ENCODE measurements at regions not wholly inside any gene's neighbourhood (a gene's known extent, or its start where the extent isn't known, plus 50 kb on each side); places are given as distances from the start of the nearest gene placed in this dataset.

- intact Hi-C loops (cut with micrococcal nuclease) = no loop called here
Measured at GRCh38 chr7:47045207-47046051, 536.5 kb downstream of the TNS3 start.

GRCh38 chr7:47044625-47045024, 537.3 kb downstream of the TNS3 start:
- intact Hi-C loops (cut with micrococcal nuclease) = no loop called here

- intact Hi-C loops (cut with micrococcal nuclease) = no loop called here
Measured at GRCh38 chr7:47043304-47043703, 538.6 kb downstream of the TNS3 start.

- intact Hi-C loops (cut with micrococcal nuclease) = no loop called here
Measured at GRCh38 chr7:47042669-47043068, 539.2 kb downstream of the TNS3 start.

GRCh38 chr7:47040795-47041347, 541.0 kb downstream of the TNS3 start:
- intact Hi-C loops (cut with micrococcal nuclease) = no loop called here

GRCh38 chr7:47039904-47040303, 542.0 kb downstream of the TNS3 start:
- intact Hi-C loops (cut with micrococcal nuclease) = no loop called here

GRCh38 chr7:47039089-47039648, 542.7 kb downstream of the TNS3 start:
- intact Hi-C loops (cut with micrococcal nuclease) = no loop called here

- intact Hi-C loops (cut with micrococcal nuclease) = no loop called here
Measured at GRCh38 chr7:47038621-47039020, 543.3 kb downstream of the TNS3 start.

GRCh38 chr7:47037607-47038006, 544.3 kb downstream of the TNS3 start:
- intact Hi-C loops (cut with micrococcal nuclease) = no loop called here

GRCh38 chr7:47036909-47037308, 545.0 kb downstream of the TNS3 start:
- intact Hi-C loops (cut with micrococcal nuclease) = no loop called here

GRCh38 chr7:47035522-47035921, 546.4 kb downstream of the TNS3 start:
- intact Hi-C loops (cut with micrococcal nuclease) = no loop called here

- intact Hi-C loops (cut with micrococcal nuclease) = no loop called here
Measured at GRCh38 chr7:47034180-47034579, 547.7 kb downstream of the TNS3 start.

- intact Hi-C loops (cut with micrococcal nuclease) = no loop called here
Measured at GRCh38 chr7:47032536-47032908, 549.4 kb downstream of the TNS3 start.

- intact Hi-C loops (cut with micrococcal nuclease) = no loop called here
Measured at GRCh38 chr7:47031786-47032535, 550.0 kb downstream of the TNS3 start.

- intact Hi-C loops (cut with micrococcal nuclease) = no loop called here
Measured at GRCh38 chr7:47028284-47028683, 553.6 kb downstream of the TNS3 start.

- intact Hi-C loops (cut with micrococcal nuclease) = no loop called here
Measured at GRCh38 chr7:47027695-47028240, 554.1 kb downstream of the TNS3 start.

- intact Hi-C loops (cut with micrococcal nuclease) = no loop called here
Measured at GRCh38 chr7:47026780-47027361, 555.0 kb downstream of the TNS3 start.

- intact Hi-C loops (cut with micrococcal nuclease) = no loop called here
Measured at GRCh38 chr7:47024991-47025390, 556.9 kb downstream of the TNS3 start.

- intact Hi-C loops (cut with micrococcal nuclease) = no loop called here
Measured at GRCh38 chr7:47008461-47008860, 573.5 kb downstream of the TNS3 start.

- intact Hi-C loops (cut with micrococcal nuclease) = no loop called here
Measured at GRCh38 chr7:47007471-47007870, 574.4 kb downstream of the TNS3 start.

GRCh38 chr7:47000561-47000960, 581.4 kb downstream of the TNS3 start:
- intact Hi-C loops (cut with micrococcal nuclease) = no loop called here

Data from T-helper 2 cell treated with Interferon-gamma antibody and Interleukin-4, amounts not matched to agents 100 ng/mL and 5 ng/mL, for 36 hours (primary cell).